NOMO-1 (cell line): ENCODE measurements at regions not wholly inside any gene's neighbourhood (a gene's known extent, or its start where the extent isn't known, plus 50 kb on each side); places are given as distances from the start of the nearest gene placed in this dataset.
A peak's percentile ranks its signal among the peaks of the same experiment; 100 is the strongest.
"Not testable (repeated sequence)": the region's sequence is repeated elsewhere in the genome, so short reads cannot be mapped to it uniquely, and the experiment has no call there.

ENCODE experiments used
- DNase-seq, 2 experiments: peaks; one replicate each; lab custom pipeline; 2025; ENCODE audit not compliant: unreplicated experiment in 2 of 2; lab: John Stamatoyannopoulos, UW

GRCh38 chr6:9143140-9143539 lies 707.8 kb upstream of the SLC35B3 start:
- DNase-seq = no peak

GRCh38 chr6:9140951-9141460 lies 705.7 kb upstream of the SLC35B3 start:
- DNase-seq = no peak

DNA sequence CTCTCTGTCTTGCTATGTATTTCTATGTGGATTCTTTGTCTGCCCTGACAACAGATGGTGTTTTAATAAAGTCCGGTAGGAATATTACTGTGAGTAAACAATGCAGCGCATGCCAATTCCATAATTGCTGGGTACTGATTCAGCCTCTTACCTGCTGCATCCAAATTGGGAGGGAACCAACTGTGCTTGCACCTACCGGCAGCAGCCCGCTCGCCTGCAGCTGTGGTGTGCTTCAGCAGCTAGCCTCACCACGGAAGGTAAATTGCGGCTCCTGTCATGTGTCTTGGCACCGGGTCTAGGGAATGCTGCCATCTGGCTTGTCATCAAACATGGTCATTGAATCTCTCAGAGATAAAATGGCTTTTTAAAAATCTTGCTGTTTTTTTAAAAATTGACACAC lies 704.8 kb upstream of the SLC35B3 start:
- no peak for DNase-seq

GRCh38 chr6:9139746-9140145 lies 704.4 kb upstream of the SLC35B3 start:
- DNase-seq = no peak

DNA sequence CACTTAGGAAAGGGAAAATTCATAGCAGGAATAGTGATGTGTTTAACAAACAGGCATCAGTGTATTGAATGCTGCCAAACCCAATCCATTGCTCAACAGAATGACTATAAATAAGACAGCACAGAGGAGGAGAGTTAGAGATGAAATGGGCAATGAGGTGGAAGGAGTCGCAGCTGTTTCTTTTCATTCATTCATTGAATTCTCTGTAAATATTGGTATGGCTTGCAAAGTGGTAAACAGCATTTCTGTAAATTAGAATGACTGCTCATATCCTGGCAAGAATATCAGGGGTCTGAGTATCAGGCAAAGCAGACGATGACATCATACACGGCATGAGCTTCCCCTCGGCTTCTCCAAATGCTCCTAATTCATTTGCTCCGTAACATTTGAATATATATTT lies 703.6 kb upstream of the SLC35B3 start:
- no peak for DNase-seq

DNA sequence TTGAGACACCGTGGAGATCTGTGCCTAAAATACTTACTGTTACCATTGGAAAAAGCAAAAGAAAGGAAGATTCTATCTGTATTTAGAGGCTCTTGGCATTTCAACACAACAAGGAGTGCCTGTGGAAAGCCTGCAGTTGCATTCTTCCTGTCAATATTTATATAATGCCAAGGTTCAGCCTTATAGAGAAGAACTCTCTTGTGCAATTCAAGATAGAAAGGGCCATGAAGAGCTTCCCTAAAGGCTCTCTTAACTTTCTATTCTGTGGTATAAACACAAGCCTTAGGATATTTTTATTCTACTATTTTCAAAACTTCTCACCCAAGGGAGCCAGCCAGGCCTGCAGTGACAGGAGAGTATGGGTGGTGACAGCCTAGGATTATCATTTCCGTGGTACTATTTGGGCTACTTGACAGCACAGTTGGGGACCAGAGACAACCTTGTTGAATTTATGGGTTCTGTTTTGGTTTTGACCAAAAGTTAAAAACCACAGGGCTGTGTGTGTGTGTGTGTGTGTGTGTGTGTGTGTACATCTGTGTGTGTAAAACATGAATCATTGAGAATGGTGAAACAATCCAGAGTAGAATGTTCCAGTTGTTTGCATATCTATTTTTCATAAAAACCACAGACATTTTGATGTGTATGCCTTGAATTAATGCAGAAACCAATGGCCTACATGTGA lies 700.9 kb upstream of the SLC35B3 start:
- no peak for DNase-seq

DNA sequence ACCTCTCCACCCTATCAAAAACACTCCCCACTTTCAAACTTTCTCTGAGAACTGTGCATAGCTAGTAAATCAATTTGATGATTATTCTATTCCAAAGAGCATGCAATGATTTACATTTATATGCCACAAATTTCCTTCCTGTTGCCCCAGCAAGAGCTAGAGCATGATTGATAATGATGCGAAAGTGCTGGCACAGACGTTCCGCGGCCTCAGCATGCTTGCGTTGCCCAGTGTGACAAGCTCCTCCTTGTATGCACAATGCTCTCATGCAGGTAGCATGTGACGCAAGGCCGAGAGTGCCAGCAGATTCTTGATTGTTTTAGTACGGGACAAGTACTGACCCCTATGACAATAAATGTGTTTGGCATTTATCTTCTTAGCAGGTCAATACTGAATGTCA lies 696.3 kb upstream of the SLC35B3 start:
- DNase-seq = no peak

DNA sequence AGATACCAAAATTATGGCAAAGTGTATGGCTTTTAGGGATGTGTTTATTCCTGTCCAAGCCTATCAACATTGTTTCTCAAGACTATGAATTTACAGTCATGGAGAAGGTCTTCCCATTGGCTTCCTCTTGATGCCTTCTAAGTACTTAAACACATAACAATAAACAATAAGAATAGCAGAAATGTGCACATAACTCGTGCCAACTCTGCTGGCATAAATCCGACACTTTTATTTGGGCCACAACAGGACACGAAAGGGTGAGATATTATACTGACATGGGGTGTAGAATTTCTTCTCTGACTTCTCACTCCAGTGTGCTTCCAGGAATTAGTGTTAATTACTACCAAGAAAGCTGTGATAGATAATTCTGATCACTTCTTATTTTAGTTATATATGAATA lies 695.9 kb upstream of the SLC35B3 start:
- DNase-seq = no peak

DNA sequence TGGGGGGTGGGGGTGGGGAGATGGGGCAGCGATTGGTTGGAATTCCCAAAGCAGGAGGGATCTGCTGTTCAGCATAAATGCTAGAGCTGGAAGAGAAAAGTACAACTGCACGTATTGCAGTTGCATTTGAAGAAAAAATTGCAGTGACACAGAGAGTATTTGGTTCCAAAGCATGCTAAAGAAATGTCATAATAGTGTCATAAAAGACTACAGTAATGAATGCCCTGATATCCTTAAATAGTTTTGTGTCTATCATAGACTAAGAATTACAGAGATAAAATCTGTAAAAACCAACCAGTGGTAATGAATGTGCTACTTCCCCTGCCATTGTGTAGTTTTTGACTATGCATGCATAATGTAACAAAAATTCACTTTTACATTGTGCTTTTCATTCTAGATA lies 693.6 kb upstream of the SLC35B3 start:
- no peak for DNase-seq

DNA sequence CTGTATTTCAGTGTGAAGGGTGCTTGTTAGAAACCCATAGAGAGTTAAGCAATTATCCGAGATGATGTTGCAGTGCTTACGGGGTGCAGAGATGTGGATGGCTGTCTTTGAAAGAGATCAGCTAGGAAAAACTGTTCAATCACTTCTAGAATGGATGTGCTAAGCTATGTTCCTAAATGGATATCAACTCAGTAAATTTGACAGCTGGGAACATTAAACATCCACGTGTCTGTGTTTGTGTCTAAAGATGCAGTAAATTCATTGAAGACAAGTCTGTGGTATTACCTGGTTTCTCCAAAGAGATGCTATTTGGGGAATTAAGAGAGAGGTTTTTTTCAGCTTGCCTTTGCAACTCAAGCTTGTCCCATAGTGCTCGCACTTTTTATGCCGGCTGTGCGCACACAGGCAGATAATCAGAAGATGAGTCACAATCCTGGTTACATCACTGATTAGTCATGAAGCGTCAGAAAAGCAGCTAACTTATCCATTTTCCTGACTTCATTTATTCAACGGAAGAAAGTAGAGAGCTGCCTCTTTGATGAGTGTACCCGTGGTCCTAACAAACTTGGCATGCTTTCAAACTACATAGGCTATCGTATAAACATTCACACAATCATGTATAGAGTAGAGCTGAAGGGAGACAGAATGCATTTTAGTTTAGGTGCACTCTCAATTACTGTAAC lies 691.7 kb upstream of the SLC35B3 start:
- DNase-seq = no peak

- DNase-seq = not testable (repeated sequence)
These were observed 690.7 kb upstream of the SLC35B3 start for GRCh38 chr6:9126034-9126433.

DNA sequence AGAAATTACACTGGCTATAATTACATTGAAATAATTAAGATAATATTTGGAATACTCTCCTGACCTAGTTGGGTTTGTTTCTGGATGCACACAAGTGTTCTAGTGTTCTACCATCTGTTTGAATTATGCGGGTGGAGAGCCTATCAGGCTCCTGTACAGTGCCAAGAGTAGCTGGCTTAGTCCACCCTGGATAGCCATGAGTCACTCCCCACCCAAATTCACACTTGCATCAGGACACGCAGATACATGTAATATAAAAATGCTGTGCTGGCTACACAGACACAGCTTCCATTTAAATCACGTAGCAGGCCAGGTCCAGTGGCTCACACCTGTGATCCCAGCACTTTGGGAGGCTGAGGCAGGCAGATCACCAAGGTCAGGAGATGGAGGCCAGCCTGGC lies 686.2 kb upstream of the SLC35B3 start:
- DNase-seq = no peak

DNA sequence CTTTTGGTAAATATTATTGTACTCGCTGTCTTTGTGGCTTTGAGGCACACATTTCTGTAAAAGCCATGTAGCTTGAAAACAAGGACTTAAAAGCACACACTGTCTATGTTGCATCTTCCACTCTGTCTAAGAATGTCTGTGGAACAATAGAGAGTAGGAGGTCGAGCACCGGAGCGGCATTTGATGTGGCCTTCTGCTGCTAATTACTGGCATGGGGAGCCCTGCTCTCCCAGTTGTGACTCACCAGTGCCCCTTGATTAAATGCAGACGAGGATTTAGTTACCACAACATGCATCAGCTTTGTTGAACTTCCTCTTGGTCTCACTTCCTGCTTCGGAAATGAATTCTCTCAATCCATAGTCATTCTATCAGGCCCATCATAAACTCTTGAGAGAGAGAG lies 680.7 kb upstream of the SLC35B3 start:
- peak in 1 of 2 experiments; percentile 32 for DNase-seq

GRCh38 chr6:9112544-9112943 lies 677.2 kb upstream of the SLC35B3 start:
- no peak for DNase-seq

GRCh38 chr6:9103876-9104521 lies 668.7 kb upstream of the SLC35B3 start:
- DNase-seq = no peak

DNA sequence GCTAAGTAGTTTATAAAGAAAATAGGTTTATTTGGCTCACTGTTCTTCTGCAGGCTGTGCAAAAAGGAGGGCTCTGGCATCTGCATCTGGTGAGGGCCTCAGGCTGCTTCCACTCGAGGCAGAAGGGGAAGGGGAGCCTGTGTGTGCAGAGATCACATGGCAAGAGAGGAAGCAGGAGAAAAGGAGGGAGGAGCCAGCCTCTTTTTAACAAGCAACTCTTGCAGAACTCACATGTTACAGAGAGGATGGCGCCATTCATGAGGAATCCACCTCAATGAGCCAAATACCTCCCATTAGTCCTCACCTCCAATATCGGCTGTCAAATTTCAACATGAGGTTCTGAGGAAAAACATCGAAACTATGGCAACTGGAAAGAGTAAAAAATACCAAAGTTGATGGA lies 666.6 kb upstream of the SLC35B3 start:
- DNase-seq = no peak

DNA sequence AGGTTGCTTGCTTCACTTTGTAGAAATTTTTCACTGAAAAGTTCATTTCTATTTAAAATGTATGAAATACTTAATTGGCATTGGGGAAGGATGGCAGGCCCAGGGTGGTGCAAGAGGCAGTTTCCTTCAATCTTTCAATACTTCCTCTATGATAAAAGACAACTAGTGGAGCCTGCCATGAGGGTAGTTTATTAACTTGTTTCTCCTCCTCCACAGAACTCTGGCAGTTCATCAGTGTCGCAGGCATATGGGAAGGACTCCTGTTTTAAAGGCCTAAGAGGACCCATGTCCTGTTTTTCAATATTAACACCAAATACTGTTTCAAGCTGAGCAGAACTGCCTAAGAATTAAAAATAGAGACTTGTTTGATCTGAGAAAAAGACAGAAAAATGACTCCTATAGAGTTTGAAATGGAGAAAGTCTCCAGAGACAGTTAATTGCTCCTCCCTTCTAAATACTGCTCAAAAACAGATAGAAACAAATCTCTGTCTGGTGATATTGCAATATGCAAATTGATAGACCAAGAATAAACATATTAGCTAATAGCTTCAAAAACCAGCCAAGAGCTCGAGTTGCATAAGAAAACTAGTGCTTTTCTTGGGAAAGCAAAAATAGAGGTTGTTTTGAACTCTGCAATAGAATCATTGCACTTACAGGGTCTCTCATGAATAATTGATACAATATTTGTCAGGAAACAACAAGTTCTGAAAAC lies 665.7 kb upstream of the SLC35B3 start:
- no peak for DNase-seq

- DNase-seq = no peak
These were observed 660.4 kb upstream of the SLC35B3 start for GRCh38 chr6:9095729-9096128.

DNA sequence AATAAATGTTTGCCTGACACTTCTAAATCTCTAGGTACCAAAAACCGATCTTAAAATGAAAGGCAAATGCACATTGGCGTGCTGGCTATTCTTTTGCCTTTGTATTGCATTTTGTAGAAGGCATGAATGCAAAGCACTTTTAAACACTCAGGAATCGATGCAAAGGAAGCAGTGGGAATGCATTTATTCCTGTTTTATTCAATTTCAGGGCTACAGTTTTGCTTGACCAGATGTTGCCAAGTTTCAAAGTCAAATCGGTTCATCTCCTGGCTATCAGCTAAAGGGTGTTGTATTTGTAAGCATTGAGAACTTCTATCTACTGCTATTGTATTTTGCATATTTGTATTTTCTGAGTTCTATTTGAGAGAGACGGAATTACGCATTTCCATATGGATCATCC lies 659.8 kb upstream of the SLC35B3 start:
- no peak for DNase-seq

DNA sequence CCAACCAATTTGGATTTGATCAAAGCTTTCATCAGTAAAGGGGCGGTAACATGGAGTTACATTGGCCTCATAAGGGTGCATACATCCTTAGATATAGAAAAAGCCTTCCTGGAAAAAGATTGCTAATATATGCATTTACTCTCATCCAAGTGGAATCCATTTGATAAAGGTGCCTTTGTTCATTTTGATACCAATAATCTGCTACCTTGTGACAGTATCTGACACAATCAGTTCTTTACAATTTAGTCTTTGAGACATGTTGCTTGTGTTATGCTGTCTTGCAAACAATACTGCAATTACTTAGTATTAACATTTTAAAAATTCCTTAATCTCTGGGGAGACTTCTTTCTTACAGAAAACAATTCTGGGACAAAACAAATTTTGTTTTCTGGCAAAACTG lies 654.4 kb upstream of the SLC35B3 start:
- DNase-seq = no peak

DNA sequence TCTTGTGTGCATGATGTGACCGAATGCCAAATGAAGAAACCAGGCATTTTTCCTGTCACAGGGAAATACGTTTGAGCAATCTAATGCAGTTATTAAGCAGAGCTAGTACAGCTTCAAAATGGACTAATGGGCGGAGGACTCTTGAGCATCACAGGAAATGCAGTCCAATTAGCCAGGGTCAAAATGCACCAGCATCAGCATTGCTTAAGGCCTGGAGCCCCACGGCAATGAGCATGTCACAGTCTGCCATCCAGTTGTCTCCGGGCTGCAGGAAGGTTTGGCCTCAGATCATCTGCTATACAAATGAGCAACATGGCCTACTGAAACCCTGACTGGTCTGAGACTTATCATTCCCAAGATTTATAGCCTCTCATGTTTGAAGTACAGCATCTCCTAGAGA lies 652.1 kb upstream of the SLC35B3 start:
- no peak for DNase-seq
